ENCODE measurements at regions not wholly inside any gene's neighbourhood (a gene's known extent, or its start where the extent isn't known, plus 50 kb on each side); places are given as distances from the start of the nearest gene placed in this dataset.

GRCh38 chr2:129759472-129760010 is 219.9 kb upstream of the RAB6C start:
- ATAC-seq (no peak), DNase-seq (ENCODE audit: extremely low read depth in 1 of 4, low spot score in 3 of 4) (no peak), FAIRE-seq (peak; percentile 77)
- H3K79me2 ChIP-seq (ENCODE audit: control insufficient read depth, insufficient read depth, low read length), result no peaks in the 10 kb centered on the region
- no peak overlapping the region for H3K27ac ChIP-seq (ENCODE audit: extremely low read depth, low read depth, low read length)
- no peaks in the 10 kb centered on the region for H3K36me3 ChIP-seq (ENCODE audit: control insufficient read depth, insufficient read depth, low read length)
- H3K9me3 ChIP-seq (replicated peaks; ENCODE audit: control insufficient read depth, insufficient read depth, low read depth, low read length), result no peaks in the 10 kb centered on the region
- peaks cover 2 to 63% of the 10 kb centered on the region in 2 experiments; a peak in 4 of 5 replicates for H3K27me3 ChIP-seq (ENCODE audit: control insufficient read depth in 2 of 2, insufficient read depth in 2 of 2, low read length in 2 of 2)
- CTCF ChIA-PET (ENCODE audit: low intra/inter-chr PET ratio), result no interaction called here
- in situ Hi-C loops (cut with MboI) (no loop called here), intact Hi-C loops (cut with micrococcal nuclease) (no loop called here)
- H3K4me3 ChIP-seq, result no peak overlapping the region
- no TSS peak for BruUV-seq (replicated peaks)
- WGBS (ENCODE audit: insufficient coverage, low coverage, missing lambda C conversion rate), result 0% methylated on average over 2 of the region's 2 CpGs
- H2AFZ ChIP-seq (ENCODE audit: low read depth, low read length), result no peak overlapping the region
- no peaks in the 10 kb centered on the region for H3K9me1 ChIP-seq (ENCODE audit: control insufficient read depth, insufficient read depth, low read length)
- H4K20me1 ChIP-seq (replicated peaks; ENCODE audit: control insufficient read depth, insufficient read depth, low read length), result 0 out of 2 replicates have a peak, but pooled peaks cover 4% of the 10 kb centered on the region
- POLR2A ChIA-PET, result no interaction called here
- H3K4me2 ChIP-seq (ENCODE audit: insufficient read depth, low read length), result no peak overlapping the region
- no peak overlapping the region for H3K9ac ChIP-seq (ENCODE audit: insufficient read depth in 1 of 2, low read depth in 2 of 2, low read length in 2 of 2)
- no peaks in the 10 kb centered on the region for H3K4me1 ChIP-seq (replicated peaks in 1 of 2; ENCODE audit: control insufficient read depth in 2 of 2, insufficient read depth in 2 of 2, low read length in 2 of 2)
- TF ChIP-seq ZNF696 (CRISPR knock-in tag; conservative IDR thresholded peaks at IDR 0.05) (no peak), ADNP (tag; IDR thresholded peaks at IDR 0.05) (no peak), RERE (CRISPR knock-in tag; IDR thresholded peaks at IDR 0.05; ENCODE audit: borderline replicate concordance) (no peak), JUND (IDR thresholded peaks at IDR 0.05; ENCODE audit: borderline replicate concordance, low read depth, low read length) (no peak), JUND (tag; IDR thresholded peaks at IDR 0.05; ENCODE audit: borderline replicate concordance, low read depth, low read length) (no peak), ZNF609 (CRISPR knock-in tag; IDR thresholded peaks at IDR 0.05; ENCODE audit: borderline replicate concordance) (no peak), JUNB (CRISPR knock-in tag; conservative IDR thresholded peaks at IDR 0.05) (no peak), ZNF561 (CRISPR knock-in tag; conservative IDR thresholded peaks at IDR 0.05) (no peak), TCF7L2 (IDR thresholded peaks at IDR 0.05; ENCODE audit: low read depth, low read length) (no peak), SMARCA4 (IDR thresholded peaks at IDR 0.05) (no peak), HDAC2 (IDR thresholded peaks at IDR 0.05) (no peak), RBM17 (IDR thresholded peaks at IDR 0.05; ENCODE audit: borderline replicate concordance, low read depth, low read length) (no peak), PURB (CRISPR knock-in tag; IDR thresholded peaks at IDR 0.05; ENCODE audit: low read depth) (no peak), HDAC3 (IDR thresholded peaks at IDR 0.05; ENCODE audit: borderline replicate concordance, partially characterized antibody) (no peak)
